ENCODE measurements at regions not wholly inside any gene's neighbourhood (a gene's known extent, or its start where the extent isn't known, plus 50 kb on each side); places are given as distances from the start of the nearest gene placed in this dataset.
"Not testable (repeated sequence)": the region's sequence is repeated elsewhere in the genome, so short reads cannot be mapped to it uniquely, and the experiment has no call there.

DNA sequence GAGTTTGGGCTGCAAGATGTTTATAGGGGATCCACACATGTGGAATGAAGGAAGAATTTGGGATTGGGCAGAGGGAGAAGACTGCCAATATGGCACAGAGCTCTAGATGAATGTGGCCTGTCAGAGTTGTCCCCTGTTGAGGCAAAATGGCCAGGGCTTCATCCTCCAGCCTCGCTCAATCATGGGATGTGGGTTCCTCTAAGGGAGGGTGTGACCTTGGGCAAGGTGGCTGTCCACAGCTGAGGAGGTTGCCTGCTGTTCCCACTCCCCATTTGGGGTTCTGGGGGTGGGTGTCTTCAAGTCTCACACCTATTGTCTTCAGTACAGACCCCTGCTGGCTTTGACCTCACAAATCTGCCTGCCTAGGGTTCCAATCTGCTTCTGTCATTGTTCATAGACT is 121.6 kb upstream of the FAM204A start:
- DNase-seq: no peak

GRCh38 chr10:118462401-118462800 is 120.3 kb upstream of the FAM204A start:
- no peak for DNase-seq

DNA sequence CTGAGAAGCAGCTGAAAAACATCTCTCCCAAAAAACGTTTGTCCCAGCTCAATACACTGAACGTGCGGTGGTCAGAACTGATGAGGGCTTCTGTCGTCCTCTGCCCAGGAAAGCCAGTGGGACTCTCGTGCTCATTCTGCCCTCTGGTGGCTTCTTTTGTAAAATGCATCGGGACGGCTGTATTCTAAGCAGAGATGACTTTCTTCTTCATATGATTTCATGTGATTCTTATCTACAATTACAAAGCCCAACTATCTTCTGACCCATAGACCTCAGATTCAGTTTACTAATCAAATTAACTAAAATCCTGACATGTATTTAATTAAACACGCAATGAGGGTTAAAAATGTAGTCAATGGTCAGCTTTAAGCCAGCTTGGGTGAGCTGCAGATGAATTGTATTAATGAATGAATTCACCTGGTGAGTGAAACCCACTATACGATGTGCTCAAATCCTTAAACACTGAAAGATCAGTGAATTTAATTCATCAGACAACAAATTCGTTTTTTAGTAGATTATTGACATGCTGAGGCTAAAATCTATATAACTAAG is 117.6 kb upstream of the FAM204A start:
- peak; percentile 57 for DNase-seq

DNA sequence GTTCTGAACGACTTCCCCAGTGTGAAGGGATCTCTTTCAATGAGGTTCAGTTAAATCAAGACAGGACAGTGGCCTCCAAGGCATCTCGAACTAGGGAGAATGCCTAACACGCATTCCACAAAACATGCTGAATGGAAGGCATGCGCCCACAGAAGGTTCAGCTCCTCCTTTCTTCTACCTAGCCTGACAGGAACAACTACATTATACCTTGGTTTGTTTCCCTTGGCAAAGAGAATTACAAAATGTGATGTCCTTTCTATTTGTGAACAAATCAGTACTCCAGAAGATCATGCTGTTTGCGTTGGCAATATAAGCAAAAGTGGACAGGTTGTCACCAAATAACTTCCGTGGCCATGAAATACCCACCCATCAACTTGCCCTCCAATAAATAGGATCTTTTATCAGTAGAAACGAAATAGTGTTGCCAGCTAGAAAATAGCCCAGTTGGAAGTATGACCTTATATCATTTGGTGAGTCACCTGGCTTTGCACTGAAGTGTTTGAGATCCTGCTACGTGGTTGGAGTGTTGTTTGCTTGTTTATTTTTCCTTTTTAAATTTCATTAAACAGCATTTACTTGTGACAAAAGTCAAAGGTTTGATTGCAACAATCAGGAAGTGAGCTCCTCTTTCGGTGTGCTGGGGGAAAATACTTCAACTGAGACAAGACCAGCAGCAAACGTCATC is 117.0 kb upstream of the FAM204A start:
- no peak for DNase-seq

- no peak for DNase-seq
Measured at GRCh38 chr10:118457824-118458428, 115.8 kb upstream of the FAM204A start.

DNA sequence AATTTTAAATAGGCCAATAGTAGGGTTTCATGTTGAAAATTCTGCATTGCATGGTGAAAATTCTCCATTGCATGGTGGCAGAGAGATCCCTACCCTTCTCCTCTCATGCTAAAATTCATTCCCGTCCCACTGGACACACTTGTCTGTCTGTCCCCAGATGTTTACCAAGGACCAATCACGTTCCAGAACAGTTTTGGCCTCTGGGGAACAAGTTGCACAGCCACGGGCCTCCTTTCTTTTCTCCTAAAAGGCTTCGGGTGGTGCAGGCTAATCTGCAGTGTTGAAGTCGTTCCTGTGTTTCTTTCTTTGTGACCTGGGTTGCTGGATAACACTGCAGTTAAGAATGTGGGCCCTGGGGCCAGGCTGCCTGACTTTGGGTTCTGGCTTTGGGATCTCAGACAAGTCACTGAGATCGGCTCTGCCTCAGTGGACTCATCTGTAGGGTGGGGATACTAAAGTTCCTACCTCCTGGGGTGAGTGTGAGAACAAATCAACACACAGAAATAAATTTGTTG is 113.1 kb upstream of the FAM204A start:
- no peak for DNase-seq

GRCh38 chr10:118454211-118454610 is 112.1 kb upstream of the FAM204A start:
- DNase-seq: no peak

GRCh38 chr10:118452098-118452497 is 110.0 kb upstream of the FAM204A start:
- DNase-seq: no peak

- DNase-seq: no peak
Measured at GRCh38 chr10:118449521-118449920, 107.4 kb upstream of the FAM204A start.

DNA sequence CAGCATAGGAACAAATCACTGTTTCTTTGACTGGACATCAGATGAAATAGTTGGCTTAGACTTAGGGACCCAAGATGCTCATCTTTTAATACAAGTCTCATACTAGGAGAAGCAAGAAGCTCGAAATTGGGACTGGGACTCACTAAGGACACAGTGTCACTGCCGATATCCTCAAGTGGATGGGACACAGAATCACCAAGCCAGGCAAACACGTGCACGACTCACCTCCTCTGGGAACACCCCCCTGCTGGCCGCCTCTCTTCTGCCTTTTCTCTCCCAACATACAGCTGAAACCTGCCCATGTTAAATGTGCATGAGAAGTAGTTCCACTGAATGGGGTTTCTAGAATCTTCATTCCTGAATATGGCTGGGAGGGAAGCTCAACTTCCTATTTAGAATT is 106.6 kb upstream of the FAM204A start:
- DNase-seq: no peak

DNA sequence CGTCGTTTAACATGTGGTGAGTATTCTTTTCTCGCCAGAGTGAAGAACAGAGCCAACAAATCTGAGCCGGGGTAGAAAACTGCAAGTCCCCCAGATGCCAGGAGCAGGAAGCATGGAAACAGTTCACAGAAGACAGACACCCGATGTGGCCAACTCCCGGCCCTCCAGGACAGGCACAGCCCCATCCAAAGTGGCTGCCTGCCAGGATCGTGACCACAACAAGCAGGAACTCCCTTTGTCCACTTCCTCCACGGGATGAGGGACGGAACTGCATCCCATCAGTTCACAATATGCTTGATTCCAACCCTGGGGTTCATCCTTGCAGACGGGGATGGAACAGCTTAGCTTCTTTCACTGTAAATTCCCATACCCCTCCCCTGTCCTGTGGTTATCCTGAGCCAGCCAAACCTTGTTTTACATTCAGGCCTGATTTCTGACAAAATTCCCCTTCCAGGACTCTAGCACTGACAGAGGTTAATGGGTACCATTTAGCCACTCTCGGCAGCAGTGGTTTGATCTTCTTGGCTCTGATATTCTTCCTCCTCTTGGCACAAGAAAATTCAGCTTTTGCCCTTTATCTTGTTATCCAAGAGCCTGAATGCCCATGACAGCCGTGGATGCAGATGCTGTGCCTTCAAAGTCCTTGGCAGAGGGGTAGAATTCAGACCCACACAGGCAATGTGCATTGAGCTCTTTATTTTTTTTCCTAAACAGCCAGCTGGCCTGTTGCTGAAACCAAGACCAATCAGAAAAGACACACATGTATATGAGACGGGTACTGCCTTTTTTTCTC is 105.5 kb upstream of the FAM204A start:
- DNase-seq: peak; percentile 27

DNA sequence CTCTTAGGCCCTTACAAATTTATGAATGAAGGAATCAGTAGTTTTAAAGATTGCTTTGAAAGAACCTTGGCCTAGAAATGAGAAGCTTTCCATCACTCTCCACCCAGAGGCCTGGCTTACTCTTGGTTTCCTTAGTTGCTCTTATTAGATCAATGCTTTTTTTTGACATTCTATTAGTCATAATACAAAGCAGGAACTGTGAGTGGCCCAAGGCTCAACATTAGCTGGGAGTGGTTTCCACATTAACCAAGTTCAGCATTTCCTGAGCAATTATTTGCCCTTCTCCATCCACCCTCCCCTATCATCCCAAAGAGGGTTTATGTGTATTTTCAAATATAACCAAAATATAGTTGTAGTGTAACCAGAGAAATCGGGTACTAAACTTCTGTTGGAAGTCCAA is 103.4 kb upstream of the FAM204A start:
- DNase-seq: no peak

- no peak for DNase-seq
Measured at GRCh38 chr10:118444069-118444468, 101.9 kb upstream of the FAM204A start.

DNA sequence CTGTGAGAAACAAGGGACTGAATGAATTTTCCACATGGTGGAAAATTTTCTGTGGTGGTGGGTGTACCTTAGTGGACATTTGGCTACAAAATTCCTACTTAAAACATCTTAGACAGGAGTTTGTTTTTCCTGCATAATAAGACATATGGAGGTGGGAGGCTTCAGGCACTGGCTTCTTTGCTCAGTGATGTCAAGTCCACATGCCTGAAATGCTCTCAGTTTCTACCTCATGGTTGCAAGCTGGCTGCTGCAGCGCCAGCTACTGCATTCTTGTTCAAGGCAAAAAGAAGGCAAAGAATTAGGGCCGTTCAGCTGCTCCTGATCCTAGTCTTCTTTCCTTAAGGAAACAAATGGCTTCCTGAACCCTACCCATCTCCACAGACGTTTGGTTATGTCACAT is 99.9 kb upstream of the FAM204A start:
- DNase-seq: no peak

DNA sequence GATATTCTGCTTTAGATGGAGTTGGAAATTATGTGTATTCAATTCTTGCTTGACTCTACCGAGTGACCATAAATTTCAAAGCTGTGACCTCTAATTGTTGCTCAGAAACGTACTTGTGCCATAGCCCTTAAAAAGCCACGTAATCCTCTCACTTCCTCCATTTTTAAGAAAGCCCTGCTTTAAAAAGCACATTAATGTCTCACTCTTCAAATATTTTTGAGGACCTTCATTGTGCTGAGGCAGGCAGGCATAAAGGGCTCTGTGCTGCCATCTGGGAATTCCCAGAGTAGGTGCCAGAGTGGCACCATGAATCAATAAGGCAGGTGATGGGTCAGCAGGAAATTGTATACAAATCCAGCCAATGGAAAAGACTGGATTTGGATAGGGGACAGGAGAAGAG is 97.7 kb upstream of the FAM204A start:
- no peak for DNase-seq

GRCh38 chr10:118436742-118437141 is 94.6 kb upstream of the FAM204A start:
- DNase-seq: no peak

GRCh38 chr10:118430190-118430589 is 88.1 kb upstream of the FAM204A start:
- no peak for DNase-seq

GRCh38 chr10:118423800-118424442 is 81.8 kb upstream of the FAM204A start:
- peak; percentile 79 for DNase-seq

GRCh38 chr10:118422241-118422640 is 80.1 kb upstream of the FAM204A start:
- DNase-seq: no peak

DNA sequence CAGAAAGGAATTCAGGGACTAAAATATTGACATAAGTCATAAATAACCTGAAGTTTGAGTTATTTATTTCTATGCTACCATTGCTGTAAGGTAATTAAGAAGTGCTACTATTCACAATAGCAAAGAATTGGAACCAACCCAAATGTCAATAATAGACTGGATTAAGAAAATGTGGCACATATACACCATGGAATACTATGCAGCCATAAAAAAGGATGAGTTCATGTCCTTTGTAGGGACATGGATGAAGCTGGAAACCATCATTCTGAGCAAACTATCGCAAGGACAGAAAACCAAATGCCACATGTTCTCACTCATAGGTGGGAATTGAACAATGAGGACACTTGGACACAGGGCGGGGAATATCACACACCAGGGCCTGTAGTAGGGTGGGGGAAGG is 77.9 kb upstream of the FAM204A start:
- not testable (repeated sequence) for DNase-seq

GRCh38 chr10:118412932-118413331 is 70.8 kb upstream of the FAM204A start:
- DNase-seq: no peak

- DNase-seq: no peak
Measured at GRCh38 chr10:118412132-118412760, 70.1 kb upstream of the FAM204A start.

- DNase-seq: no peak
Measured at GRCh38 chr10:118409295-118409694, 67.2 kb upstream of the FAM204A start.
